ENCODE measurements at regions not wholly inside any gene's neighbourhood (a gene's known extent, or its start where the extent isn't known, plus 50 kb on each side); places are given as distances from the start of the nearest gene placed in this dataset.
"Not testable (repeated sequence)": the region's sequence is repeated elsewhere in the genome, so short reads cannot be mapped to it uniquely, and the experiment has no call there.

GRCh38 chr3:177361081-177361938, 164.0 kb upstream of the TBL1XR1 start:
- Mint-ChIP-seq H3K27ac (peak overlapping the region; percentile 95), H3K27me3 (ENCODE audit: low read depth) (no peaks in the 10 kb centered on the region), H3K9me3 (ENCODE audit: insufficient read depth) (no peaks in the 10 kb centered on the region), H3K4me3 (no peak overlapping the region), H3K4me1 (ENCODE audit: low read depth) (peaks cover 50% of the 10 kb centered on the region), H3K36me3 (ENCODE audit: low read depth) (no peaks in the 10 kb centered on the region)
- POLR2A ChIA-PET, result interaction anchor here (0.6 to 6.3 kb wide), 6 partner anchors 9 to 424 kb away, joined by 3 to 172 read pairs (median 6); partner anchors contain the start of gene TBL1XR1
- ATAC-seq (no peak), DNase-seq (no peak)
- CTCF ChIA-PET, result interaction anchor here (0.7 to 5.9 kb wide), 7 partner anchors 15 to 1024 kb away, joined by 3 to 57 read pairs (median 4); partner anchors contain the start of gene TBL1XR1

GRCh38 chr3:177362626-177363025, 165.3 kb upstream of the TBL1XR1 start:
- ATAC-seq (no peak), DNase-seq (no peak)
- ChIA-PET CTCF (interaction anchor here (0.7 kb wide), 1 partner anchor 415 kb away, joined by 3 read pairs; no protein-coding TSS in a partner anchor), POLR2A (interaction anchor here (1.2 kb wide), 1 partner anchor 167 kb away, joined by 3 read pairs; no protein-coding TSS in a partner anchor)
- H3K36me3 Mint-ChIP-seq (ENCODE audit: low read depth), result no peaks in the 10 kb centered on the region
- H3K9me3 Mint-ChIP-seq (ENCODE audit: insufficient read depth), result no peaks in the 10 kb centered on the region
- H3K27me3 Mint-ChIP-seq (ENCODE audit: low read depth), result no peaks in the 10 kb centered on the region
- H3K4me3 Mint-ChIP-seq, result no peak overlapping the region
- H3K27ac Mint-ChIP-seq, result no peak overlapping the region
- peaks cover 40% of the 10 kb centered on the region for H3K4me1 Mint-ChIP-seq (ENCODE audit: low read depth)

- no peaks in the 10 kb centered on the region for H3K9me3 Mint-ChIP-seq (ENCODE audit: insufficient read depth)
- H3K4me3 Mint-ChIP-seq, result no peak overlapping the region
- no peak overlapping the region for H3K27ac Mint-ChIP-seq
- no peaks in the 10 kb centered on the region for H3K27me3 Mint-ChIP-seq (ENCODE audit: low read depth)
- no peaks in the 10 kb centered on the region for H3K36me3 Mint-ChIP-seq (ENCODE audit: low read depth)
- CTCF ChIA-PET, result interaction anchor here (1.0 kb wide), 1 partner anchor 168 kb away, joined by 3 read pairs; no protein-coding TSS in a partner anchor
- peaks cover 24% of the 10 kb centered on the region for H3K4me1 Mint-ChIP-seq (ENCODE audit: low read depth)
- DNase-seq (no peak), ATAC-seq (no peak)
- POLR2A ChIA-PET, result no interaction called here
Observed at GRCh38 chr3:177364236-177364635, 167.0 kb upstream of the TBL1XR1 start.

GRCh38 chr3:177365294-177365693, 168.0 kb upstream of the TBL1XR1 start:
- H3K9me3 Mint-ChIP-seq (ENCODE audit: insufficient read depth); H3K27ac Mint-ChIP-seq; POLR2A ChIA-PET; CTCF ChIA-PET; H3K4me3 Mint-ChIP-seq; H3K36me3 Mint-ChIP-seq (ENCODE audit: low read depth); ATAC-seq; H3K27me3 Mint-ChIP-seq (ENCODE audit: low read depth); DNase-seq: not testable (repeated sequence)
- H3K4me1 Mint-ChIP-seq (ENCODE audit: low read depth), result peaks cover 14% of the 10 kb centered on the region

GRCh38 chr3:177367788-177368187, 170.5 kb upstream of the TBL1XR1 start:
- no peak for ATAC-seq

GRCh38 chr3:177370246-177370822, 173.1 kb upstream of the TBL1XR1 start:
- Mint-ChIP-seq H3K4me1 (ENCODE audit: low read depth) (no peaks in the 10 kb centered on the region), H3K27ac (no peak overlapping the region), H3K27me3 (ENCODE audit: low read depth) (no peaks in the 10 kb centered on the region), H3K4me3 (no peak overlapping the region), H3K36me3 (ENCODE audit: low read depth) (no peaks in the 10 kb centered on the region), H3K9me3 (ENCODE audit: insufficient read depth) (no peaks in the 10 kb centered on the region)
- ChIA-PET CTCF (no interaction called here), POLR2A (interaction anchor here (1.6 kb wide), 1 partner anchor 10 kb away, joined by 5 read pairs; no protein-coding TSS in a partner anchor)
- ATAC-seq, result no peak
- DNase-seq, result no peak

More at GRCh38 chr3:177367788-177368187, 170.5 kb upstream of the TBL1XR1 start:
- ChIA-PET POLR2A (no interaction called here), CTCF (no interaction called here)
- Mint-ChIP-seq H3K9me3 (ENCODE audit: insufficient read depth) (no peaks in the 10 kb centered on the region), H3K36me3 (ENCODE audit: low read depth) (no peaks in the 10 kb centered on the region), H3K27me3 (ENCODE audit: low read depth) (no peaks in the 10 kb centered on the region), H3K4me1 (ENCODE audit: low read depth) (no peaks in the 10 kb centered on the region), H3K27ac (no peak overlapping the region), H3K4me3 (no peak overlapping the region)
- DNase-seq, result no peak

- Mint-ChIP-seq H3K4me3 (no peak overlapping the region), H3K27me3 (ENCODE audit: low read depth) (no peaks in the 10 kb centered on the region), H3K36me3 (ENCODE audit: low read depth) (no peaks in the 10 kb centered on the region), H3K4me1 (ENCODE audit: low read depth) (no peaks in the 10 kb centered on the region), H3K27ac (no peak overlapping the region), H3K9me3 (ENCODE audit: insufficient read depth) (no peaks in the 10 kb centered on the region)
- DNase-seq (no peak), ATAC-seq (no peak)
- POLR2A ChIA-PET, result no interaction called here
- CTCF ChIA-PET, result no interaction called here
Observed at GRCh38 chr3:177371146-177371545, 173.9 kb upstream of the TBL1XR1 start.

GRCh38 chr3:177371888-177372287, 174.6 kb upstream of the TBL1XR1 start:
- ChIA-PET CTCF (no interaction called here), POLR2A (no interaction called here)
- ATAC-seq, result no peak
- Mint-ChIP-seq H3K4me1 (ENCODE audit: low read depth) (no peaks in the 10 kb centered on the region), H3K9me3 (ENCODE audit: insufficient read depth) (no peaks in the 10 kb centered on the region), H3K27me3 (ENCODE audit: low read depth) (no peaks in the 10 kb centered on the region), H3K27ac (no peak overlapping the region), H3K4me3 (no peak overlapping the region), H3K36me3 (ENCODE audit: low read depth) (no peaks in the 10 kb centered on the region)
- no peak for DNase-seq

GRCh38 chr3:177374323-177374722, 177.0 kb upstream of the TBL1XR1 start:
- ChIA-PET CTCF (no interaction called here), POLR2A (no interaction called here)
- H3K9me3 Mint-ChIP-seq (ENCODE audit: insufficient read depth), result no peaks in the 10 kb centered on the region
- no peaks in the 10 kb centered on the region for H3K4me1 Mint-ChIP-seq (ENCODE audit: low read depth)
- no peak for DNase-seq
- no peak overlapping the region for H3K4me3 Mint-ChIP-seq
- H3K27me3 Mint-ChIP-seq (ENCODE audit: low read depth), result no peaks in the 10 kb centered on the region
- no peak overlapping the region for H3K27ac Mint-ChIP-seq
- no peak for ATAC-seq
- H3K36me3 Mint-ChIP-seq (ENCODE audit: low read depth), result no peaks in the 10 kb centered on the region

GRCh38 chr3:177375316-177375715, 178.0 kb upstream of the TBL1XR1 start:
- H3K27ac Mint-ChIP-seq, result no peak overlapping the region
- ATAC-seq (no peak), DNase-seq (no peak)
- ChIA-PET POLR2A (no interaction called here), CTCF (no interaction called here)
- H3K4me1 Mint-ChIP-seq (ENCODE audit: low read depth), result no peaks in the 10 kb centered on the region
- H3K36me3 Mint-ChIP-seq (ENCODE audit: low read depth), result peaks cover 3% of the 10 kb centered on the region
- no peaks in the 10 kb centered on the region for H3K27me3 Mint-ChIP-seq (ENCODE audit: low read depth)
- H3K4me3 Mint-ChIP-seq, result no peak overlapping the region
- H3K9me3 Mint-ChIP-seq (ENCODE audit: insufficient read depth), result no peaks in the 10 kb centered on the region

- DNase-seq, result no peak
- Mint-ChIP-seq H3K27me3 (ENCODE audit: low read depth) (no peaks in the 10 kb centered on the region), H3K27ac (no peak overlapping the region), H3K9me3 (ENCODE audit: insufficient read depth) (no peaks in the 10 kb centered on the region), H3K4me3 (no peak overlapping the region), H3K36me3 (ENCODE audit: low read depth) (peaks cover 5% of the 10 kb centered on the region), H3K4me1 (ENCODE audit: low read depth) (no peaks in the 10 kb centered on the region)
- POLR2A ChIA-PET, result no interaction called here
- CTCF ChIA-PET, result no interaction called here
- ATAC-seq, result no peak
Observed at GRCh38 chr3:177377166-177377565, 179.9 kb upstream of the TBL1XR1 start.

- Mint-ChIP-seq H3K4me1 (ENCODE audit: low read depth) (no peaks in the 10 kb centered on the region), H3K4me3 (no peak overlapping the region), H3K27me3 (ENCODE audit: low read depth) (no peaks in the 10 kb centered on the region), H3K9me3 (ENCODE audit: insufficient read depth) (no peaks in the 10 kb centered on the region), H3K36me3 (ENCODE audit: low read depth) (peaks cover 5% of the 10 kb centered on the region), H3K27ac (no peak overlapping the region)
- no peak for ATAC-seq
- CTCF ChIA-PET, result interaction anchor here (1.2 kb wide), 1 partner anchor 17 kb away, joined by 4 read pairs; no protein-coding TSS in a partner anchor
- no peak for DNase-seq
- POLR2A ChIA-PET, result no interaction called here
Observed at GRCh38 chr3:177378168-177378567, 180.9 kb upstream of the TBL1XR1 start.
